Osteoblast (primary cell): ENCODE measurements at regions not wholly inside any gene's neighbourhood (a gene's known extent, or its start where the extent isn't known, plus 50 kb on each side); places are given as distances from the start of the nearest gene placed in this dataset.

ENCODE experiments used
- DNase-seq: peaks from one replicate; pipeline ENCODE4 v3.0.0; 2011; ENCODE audit warnings: low spot score, mixed read lengths; ENCODE audit not compliant: insufficient read length; ENCODE audit errors: missing footprints
- H2AFZ ChIP-seq: 2 replicates; pipeline ENCODE4 v1.6.0; 2011; ENCODE audit warnings: mild to moderate bottlenecking, low read length
- H3K27ac ChIP-seq: 2 replicates; pipeline ENCODE4 v1.5.1; 2011; ENCODE audit warnings: mild to moderate bottlenecking, low read depth, low read length, moderate library complexity
- H3K27me3 ChIP-seq: 2 replicates; pipeline ENCODE4 v1.6.0; 2012; ENCODE audit warnings: mild to moderate bottlenecking, control low read depth, inconsistent platforms, low read length, moderate library complexity; ENCODE audit not compliant: insufficient read depth
- H3K36me3 ChIP-seq: 2 replicates; pipeline ENCODE4 v1.5.1; 2011; ENCODE audit warnings: mild to moderate bottlenecking, low read length, control low read depth, moderate library complexity; ENCODE audit not compliant: insufficient read depth
- H3K4me1 ChIP-seq: 2 replicates; pipeline ENCODE4 v1.5.1; 2011; ENCODE audit warnings: mild to moderate bottlenecking, low read length, control low read depth, moderate library complexity; ENCODE audit not compliant: insufficient read depth
- H3K4me2 ChIP-seq: 2 replicates; pipeline ENCODE4 v1.6.0; 2011; ENCODE audit warnings: mild to moderate bottlenecking, low read length; ENCODE audit not compliant: insufficient read depth
- H3K4me3 ChIP-seq: fragments of 200-600 bp; sonication (generic); 3 replicates; pipeline ENCODE4 v1.5.1; 2012; ENCODE audit warnings: mild to moderate bottlenecking, low read length, inconsistent platforms; ENCODE audit not compliant: insufficient read depth
- H3K79me2 ChIP-seq: 2 replicates; pipeline ENCODE4 v1.6.0; 2012; ENCODE audit warnings: mild to moderate bottlenecking, low read length, control low read depth, inconsistent platforms; ENCODE audit not compliant: insufficient read depth
- H3K9me3 ChIP-seq: 2 replicates; pipeline ENCODE4 v1.5.1; 2011; ENCODE audit warnings: low read depth, low read length, control low read depth
- H4K20me1 ChIP-seq: 2 replicates; pipeline ENCODE4 v1.6.0; 2012; ENCODE audit warnings: mild to moderate bottlenecking, low read length, control low read depth; ENCODE audit not compliant: insufficient read depth
- TF ChIP-seq, protein P1 (sequence below): IDR thresholded peaks from 2 replicates; pipeline ENCODE4 v1.5.1; 2011; ENCODE audit warnings: mild to moderate bottlenecking, low read depth, low read length, moderate library complexity; ENCODE audit errors: extremely low read depth

DNA sequence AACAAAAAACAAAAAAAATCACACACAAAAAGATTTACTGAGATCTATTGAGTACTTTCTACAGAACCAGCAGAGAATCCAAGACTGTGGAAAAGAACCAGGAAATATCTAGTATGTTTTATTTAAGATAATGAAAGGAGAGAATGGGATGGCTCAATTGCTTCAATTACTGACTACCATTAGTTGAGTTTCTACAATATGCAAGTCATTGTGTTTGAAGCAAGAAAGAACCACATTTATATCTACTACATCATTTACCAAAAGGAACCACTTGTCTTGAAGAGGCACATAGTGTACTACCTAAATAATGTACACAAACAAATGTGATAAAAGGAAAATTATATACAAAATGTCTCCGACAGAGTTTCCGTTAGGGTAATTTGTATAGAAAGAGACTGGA lies 325.9 kb upstream of the TNC start:
- Histone ChIP-seq H3K9me3 (no peaks in the 10 kb centered on the region), H3K4me3 (no peak overlapping the region), H3K79me2 (no peaks in the 10 kb centered on the region)

DNA sequence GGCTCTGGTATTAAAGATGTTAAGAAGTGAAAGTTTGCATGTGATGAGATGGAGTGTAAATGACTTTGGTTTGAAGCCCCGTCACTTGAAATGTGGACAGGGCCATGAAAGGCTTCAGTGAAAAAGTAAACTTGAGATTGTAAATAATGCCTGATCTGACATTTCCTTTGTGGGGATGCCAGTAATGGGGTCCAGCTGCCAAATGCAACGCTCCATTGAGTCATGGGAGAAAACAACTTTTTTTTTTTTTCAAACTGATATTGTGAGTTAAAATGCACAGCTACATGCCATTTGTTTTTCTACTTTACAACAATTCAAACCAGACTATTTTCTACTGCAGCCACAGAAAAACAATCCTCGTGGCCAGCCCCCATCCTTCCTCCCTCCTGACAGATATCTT lies 327.0 kb upstream of the TNC start:
- H3K79me2 ChIP-seq, result no peaks in the 10 kb centered on the region
- no peaks in the 10 kb centered on the region for H4K20me1 ChIP-seq
- H3K9me3 ChIP-seq, result no peaks in the 10 kb centered on the region
- no peak for DNase-seq
- H3K4me3 ChIP-seq, result no peak overlapping the region
- no peak overlapping the region for H2AFZ ChIP-seq
- H3K27me3 ChIP-seq, result no peaks in the 10 kb centered on the region
- H3K36me3 ChIP-seq, result no peaks in the 10 kb centered on the region
- no peak overlapping the region for H3K27ac ChIP-seq
- H3K4me1 ChIP-seq, result peaks cover 6% of the 10 kb centered on the region
- TF ChIP-seq, protein P1, sequence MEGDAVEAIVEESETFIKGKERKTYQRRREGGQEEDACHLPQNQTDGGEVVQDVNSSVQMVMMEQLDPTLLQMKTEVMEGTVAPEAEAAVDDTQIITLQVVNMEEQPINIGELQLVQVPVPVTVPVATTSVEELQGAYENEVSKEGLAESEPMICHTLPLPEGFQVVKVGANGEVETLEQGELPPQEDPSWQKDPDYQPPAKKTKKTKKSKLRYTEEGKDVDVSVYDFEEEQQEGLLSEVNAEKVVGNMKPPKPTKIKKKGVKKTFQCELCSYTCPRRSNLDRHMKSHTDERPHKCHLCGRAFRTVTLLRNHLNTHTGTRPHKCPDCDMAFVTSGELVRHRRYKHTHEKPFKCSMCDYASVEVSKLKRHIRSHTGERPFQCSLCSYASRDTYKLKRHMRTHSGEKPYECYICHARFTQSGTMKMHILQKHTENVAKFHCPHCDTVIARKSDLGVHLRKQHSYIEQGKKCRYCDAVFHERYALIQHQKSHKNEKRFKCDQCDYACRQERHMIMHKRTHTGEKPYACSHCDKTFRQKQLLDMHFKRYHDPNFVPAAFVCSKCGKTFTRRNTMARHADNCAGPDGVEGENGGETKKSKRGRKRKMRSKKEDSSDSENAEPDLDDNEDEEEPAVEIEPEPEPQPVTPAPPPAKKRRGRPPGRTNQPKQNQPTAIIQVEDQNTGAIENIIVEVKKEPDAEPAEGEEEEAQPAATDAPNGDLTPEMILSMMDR, result no peak
- H3K4me2 ChIP-seq, result no peak overlapping the region

More for the DNA sequence above, 325.9 kb upstream of the TNC start:
- DNase-seq, result no peak
- no peak overlapping the region for H3K27ac ChIP-seq
- no peaks in the 10 kb centered on the region for H4K20me1 ChIP-seq
- H3K27me3 ChIP-seq, result no peaks in the 10 kb centered on the region
- H2AFZ ChIP-seq, result no peak overlapping the region
- no peaks in the 10 kb centered on the region for H3K36me3 ChIP-seq
- no peak overlapping the region for H3K4me2 ChIP-seq
- peaks cover 6% of the 10 kb centered on the region for H3K4me1 ChIP-seq
- TF ChIP-seq, protein P1, result no peak

DNA sequence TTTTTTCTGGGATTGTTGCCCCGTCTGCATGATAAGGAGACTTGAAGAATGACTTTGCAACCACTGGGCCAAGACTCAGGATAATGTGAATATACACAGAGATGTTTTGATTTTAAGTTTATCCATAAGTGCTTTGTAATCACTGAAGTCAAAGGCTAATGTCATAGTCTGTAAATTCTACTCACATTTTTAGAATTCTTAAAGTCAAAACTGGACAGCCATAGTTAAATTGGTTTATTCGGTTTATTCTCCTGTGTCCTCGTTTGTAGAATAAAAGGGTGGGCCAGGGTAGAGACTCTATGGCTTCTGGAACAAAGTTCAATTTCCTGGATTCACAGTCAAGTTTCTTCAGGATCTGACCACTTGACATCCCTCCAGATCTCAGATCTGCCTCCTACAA lies 327.7 kb upstream of the TNC start:
- peaks cover 6% of the 10 kb centered on the region for H3K4me1 ChIP-seq
- H4K20me1 ChIP-seq, result no peaks in the 10 kb centered on the region
- H3K36me3 ChIP-seq, result no peaks in the 10 kb centered on the region
- TF ChIP-seq, protein P1, result no peak
- H3K79me2 ChIP-seq, result no peaks in the 10 kb centered on the region
- no peak overlapping the region for H3K4me2 ChIP-seq
- H3K27me3 ChIP-seq, result no peaks in the 10 kb centered on the region
- no peaks in the 10 kb centered on the region for H3K9me3 ChIP-seq
- DNase-seq, result no peak
- no peak overlapping the region for H3K4me3 ChIP-seq
- no peak overlapping the region for H3K27ac ChIP-seq
- H2AFZ ChIP-seq, result no peak overlapping the region

DNA sequence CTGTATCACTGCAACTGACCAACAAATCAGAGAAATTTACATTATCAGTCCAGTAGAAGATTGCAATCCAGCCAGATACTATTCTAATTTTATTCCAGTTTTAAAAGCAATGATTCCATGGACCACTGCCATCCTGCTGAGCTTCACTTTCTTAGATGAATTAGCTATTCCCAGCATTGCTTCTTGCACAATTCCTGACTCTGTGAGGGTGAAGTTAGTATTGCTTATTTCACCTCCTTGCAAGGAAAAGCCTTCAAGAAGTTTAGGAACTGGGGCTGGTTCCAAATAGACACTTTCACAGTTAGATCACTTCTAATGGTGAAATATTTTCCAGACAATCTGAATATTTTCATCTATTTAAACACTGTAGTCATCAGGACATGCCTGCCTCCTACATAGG lies 338.6 kb upstream of the TNC start:
- Histone ChIP-seq H4K20me1 (no peaks in the 10 kb centered on the region), H3K27ac (no peak overlapping the region), H3K4me3 (no peak overlapping the region), H3K36me3 (no peaks in the 10 kb centered on the region), H3K27me3 (no peaks in the 10 kb centered on the region), H3K4me1 (no peaks in the 10 kb centered on the region), H3K79me2 (no peaks in the 10 kb centered on the region), H3K9me3 (no peaks in the 10 kb centered on the region), H3K4me2 (no peak overlapping the region), H2AFZ (no peak overlapping the region)
- DNase-seq, result peak; percentile 21
- TF ChIP-seq, protein P1, result no peak
